HG02759 (cell line): ENCODE measurements at regions not wholly inside any gene's neighbourhood (a gene's known extent, or its start where the extent isn't known, plus 50 kb on each side); places are given as distances from the start of the nearest gene placed in this dataset.
"Not testable (repeated sequence)": the region's sequence is repeated elsewhere in the genome, so short reads cannot be mapped to it uniquely, and the experiment has no call there.

Source experiments
- ATAC-seq: cut with Tn5 transposase; IDR thresholded peaks from one replicate; pipeline ENCODE4 v1.9.1; 2021; ENCODE audit warnings: mild to moderate bottlenecking, moderate library complexity; ENCODE audit not compliant: unreplicated experiment

DNA sequence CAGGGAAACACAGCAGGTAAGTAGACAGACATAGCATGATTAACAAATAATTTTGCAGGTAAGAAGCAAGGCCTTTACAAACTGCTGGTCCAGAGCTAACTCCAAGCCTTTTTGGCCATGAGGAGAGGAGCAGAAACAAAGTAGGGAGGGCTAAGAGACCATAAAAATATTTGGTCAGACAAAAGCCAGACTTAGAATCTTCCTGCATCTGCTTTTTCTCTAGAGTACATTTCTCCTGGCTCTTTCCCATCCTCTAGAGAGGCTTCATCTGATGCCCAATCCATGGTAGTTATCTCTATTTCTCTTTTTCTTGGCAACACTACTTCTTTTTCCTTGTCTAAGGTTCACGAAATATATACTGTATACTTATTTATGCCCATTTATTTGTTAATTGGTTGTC lies 577.1 kb downstream of the PIK3C3 start:
- ATAC-seq = no peak

DNA sequence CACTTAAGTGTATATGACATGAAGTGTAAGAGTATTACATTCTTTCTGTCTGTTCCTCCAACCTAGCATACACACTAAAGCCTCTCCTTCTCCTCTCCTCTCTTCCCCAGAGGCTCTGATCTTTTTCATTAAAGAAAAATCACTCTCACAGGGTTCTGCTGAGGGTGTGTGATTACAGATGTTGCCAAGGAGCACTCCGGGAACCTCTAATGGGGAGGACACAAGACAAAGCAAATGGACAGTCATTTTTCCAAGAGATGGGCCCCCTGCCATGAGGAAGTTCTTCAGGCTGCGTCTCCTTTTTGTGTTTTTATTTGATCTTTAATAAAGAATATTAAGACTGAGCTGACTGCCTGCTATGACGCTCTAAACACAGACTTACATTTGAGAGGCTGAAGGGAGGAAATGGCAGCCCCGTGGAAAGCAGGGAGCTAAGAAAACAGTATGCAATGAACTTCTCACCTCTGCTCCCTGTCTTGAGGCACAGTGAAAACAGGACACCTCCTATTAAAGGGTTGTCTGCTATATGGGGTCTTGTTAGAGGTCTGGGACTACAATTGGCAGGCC lies 578.1 kb downstream of the PIK3C3 start:
- no peak for ATAC-seq

DNA sequence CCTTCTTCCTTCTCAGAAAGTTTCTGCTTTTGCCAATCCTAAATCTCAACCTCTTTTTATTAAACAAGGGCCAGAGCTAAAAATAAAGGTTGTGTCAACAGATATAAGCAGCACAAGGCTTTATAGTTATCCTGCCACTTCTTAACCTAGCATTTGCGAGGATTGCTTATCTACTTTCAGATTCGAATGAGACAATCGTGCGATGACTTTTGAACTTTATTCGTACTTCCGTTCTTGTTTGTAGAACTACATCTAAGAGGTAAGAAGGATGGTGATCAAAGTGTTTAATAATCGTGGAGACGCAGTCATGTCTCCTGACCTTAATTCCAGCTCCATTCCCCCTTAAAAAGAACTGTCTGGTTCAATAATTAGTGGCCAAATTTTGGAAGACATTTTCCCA lies 578.6 kb downstream of the PIK3C3 start:
- no peak for ATAC-seq

DNA sequence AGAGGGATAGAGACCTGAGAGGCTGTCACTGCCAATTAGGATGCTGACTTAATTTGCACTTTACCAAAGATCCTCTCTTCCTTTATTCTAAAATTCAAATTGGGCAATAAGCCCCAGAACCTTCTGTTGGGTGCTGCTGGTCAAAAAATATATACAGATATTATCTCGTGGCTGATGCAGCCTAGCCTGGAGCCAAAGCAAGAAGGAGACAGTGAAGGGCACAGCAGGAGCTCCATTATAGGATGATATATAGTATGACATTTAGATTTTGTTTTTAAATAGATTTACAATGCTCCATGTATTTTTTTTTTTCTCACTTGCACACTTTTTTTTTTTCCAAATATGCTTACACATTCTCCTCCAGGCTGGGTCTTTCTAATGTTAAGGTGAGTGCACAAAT lies 579.3 kb downstream of the PIK3C3 start:
- no peak for ATAC-seq

DNA sequence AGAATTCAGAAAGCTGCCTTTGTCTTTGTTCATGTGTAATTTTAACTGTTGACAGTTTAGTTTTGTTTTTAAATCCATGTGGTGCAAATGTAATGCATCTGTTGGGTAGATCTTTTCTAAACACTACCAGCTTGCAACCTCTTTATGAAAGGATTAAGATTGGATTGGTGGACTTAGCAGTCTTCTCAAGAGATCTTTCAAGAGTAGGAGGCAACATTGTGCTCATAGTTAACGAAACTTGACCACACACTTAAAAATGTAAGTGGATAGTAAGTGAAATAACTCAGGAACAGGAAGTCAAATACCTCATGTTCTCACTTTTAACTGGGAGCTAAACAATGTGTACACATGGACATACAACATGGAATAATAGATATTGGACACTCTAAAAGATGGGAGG lies 579.0 kb downstream of the RIT2 start:
- no peak for ATAC-seq

DNA sequence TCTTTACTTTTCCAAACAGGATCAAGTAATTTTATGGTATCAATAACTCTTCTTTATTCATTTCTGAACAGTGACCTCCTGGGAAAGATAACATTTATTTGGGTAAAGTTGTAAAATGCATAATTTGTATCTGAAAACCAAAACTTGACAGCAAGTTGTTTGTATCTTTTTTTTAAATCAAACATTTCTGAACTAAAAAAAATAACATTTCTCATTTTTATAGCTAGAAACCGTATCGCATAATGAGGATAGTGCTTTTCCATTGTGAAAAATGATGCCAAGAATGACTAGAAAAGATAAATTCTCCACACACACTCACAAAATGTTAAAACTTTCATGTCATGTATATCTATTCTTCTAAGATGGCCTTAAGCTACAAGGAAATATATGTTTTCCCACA lies 578.2 kb downstream of the RIT2 start:
- ATAC-seq = no peak

DNA sequence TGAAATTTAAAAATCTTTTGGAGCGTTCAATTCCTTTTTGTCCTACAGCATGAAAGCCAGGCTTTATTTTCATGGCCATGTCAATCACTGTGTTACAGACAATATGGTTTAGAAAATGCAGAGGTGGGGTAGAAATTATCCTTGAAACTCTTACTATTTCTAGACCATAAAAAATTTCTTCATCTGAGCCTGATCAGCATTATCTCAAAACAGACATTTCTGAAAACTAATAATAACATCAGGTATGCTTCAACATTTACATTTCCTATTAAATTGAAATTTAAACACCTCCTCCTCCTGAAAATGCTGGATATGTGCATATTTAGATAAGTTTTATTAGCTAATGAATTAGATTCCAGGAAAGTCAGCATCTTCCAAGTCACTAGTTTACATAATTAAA lies 570.6 kb downstream of the RIT2 start:
- no peak for ATAC-seq

DNA sequence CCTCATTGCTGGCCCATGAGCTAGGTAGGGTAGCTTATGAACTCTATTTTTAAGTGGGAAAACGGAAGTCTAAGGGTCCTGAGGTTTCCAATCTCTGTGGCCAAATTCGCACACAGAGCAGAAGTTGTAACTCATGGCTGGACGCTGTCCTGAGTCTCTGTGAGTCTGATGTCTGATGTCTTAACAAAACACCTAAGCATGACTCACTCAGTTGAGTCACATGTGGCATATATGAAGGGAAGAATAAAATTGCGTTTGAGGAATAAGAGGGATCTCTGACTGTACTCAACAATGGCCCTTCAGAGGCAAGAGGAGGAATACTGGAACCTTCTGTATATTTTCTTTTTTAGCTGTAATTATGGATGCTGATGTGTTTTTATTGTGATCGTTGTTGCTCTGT lies 569.7 kb downstream of the RIT2 start:
- no peak for ATAC-seq

DNA sequence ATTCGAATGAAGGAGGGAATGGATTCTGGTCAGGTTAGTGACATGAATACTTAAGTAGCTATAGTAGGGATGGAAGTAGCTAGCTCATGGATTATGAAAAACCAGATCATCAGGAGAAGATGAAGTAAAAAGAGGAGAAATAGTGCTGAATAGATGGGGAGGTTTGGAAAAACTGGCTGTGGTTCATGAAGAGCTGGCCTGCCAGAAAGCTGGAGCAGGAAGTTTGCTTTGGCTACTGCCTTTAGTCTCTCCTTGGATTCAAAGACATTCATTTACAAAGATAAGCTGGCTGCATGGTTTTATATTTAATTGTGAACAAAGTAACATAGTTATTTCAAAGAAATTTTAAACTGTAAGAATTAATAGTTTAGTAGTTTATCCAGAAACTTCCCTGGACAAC lies 567.0 kb downstream of the RIT2 start:
- no peak for ATAC-seq

DNA sequence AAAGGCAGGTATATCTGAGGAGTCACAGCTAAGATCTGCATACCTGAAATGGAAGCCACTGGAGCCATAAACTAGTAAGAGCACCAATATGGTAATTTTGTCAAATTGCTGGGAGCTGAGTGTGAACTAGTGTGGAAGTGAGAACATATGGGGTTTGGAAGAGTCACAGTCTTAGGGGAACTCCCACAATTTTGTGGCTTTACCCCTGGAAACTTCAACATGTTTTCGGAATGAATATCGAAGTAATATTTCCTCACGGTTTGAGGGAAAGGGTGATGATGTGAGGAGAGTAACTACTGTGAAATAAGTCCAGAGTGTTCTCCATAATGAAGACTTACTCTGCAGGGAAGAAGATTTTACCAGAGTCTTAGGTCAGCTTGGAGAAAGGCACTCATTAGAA lies 565.9 kb downstream of the RIT2 start:
- no peak for ATAC-seq

DNA sequence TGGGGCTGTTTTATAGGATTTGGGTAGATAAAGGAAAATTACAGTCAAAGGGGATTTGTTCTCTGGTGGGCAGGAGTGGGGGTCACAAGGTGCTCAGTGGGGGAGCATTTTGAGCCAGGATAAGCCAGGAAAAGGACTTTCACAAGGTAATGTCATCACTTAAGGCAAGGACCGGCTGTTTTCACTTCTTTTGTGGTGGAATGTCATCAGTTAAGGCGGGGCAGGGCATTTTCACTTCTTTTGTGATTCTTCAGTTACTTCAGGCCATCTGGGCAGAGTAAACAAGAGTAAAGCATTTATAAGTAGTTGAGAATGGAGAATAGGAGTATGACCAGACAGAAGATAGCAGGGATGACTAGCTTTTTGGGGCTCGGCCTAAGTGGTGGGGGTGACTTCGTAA lies 562.9 kb downstream of the RIT2 start:
- not testable (repeated sequence) for ATAC-seq

DNA sequence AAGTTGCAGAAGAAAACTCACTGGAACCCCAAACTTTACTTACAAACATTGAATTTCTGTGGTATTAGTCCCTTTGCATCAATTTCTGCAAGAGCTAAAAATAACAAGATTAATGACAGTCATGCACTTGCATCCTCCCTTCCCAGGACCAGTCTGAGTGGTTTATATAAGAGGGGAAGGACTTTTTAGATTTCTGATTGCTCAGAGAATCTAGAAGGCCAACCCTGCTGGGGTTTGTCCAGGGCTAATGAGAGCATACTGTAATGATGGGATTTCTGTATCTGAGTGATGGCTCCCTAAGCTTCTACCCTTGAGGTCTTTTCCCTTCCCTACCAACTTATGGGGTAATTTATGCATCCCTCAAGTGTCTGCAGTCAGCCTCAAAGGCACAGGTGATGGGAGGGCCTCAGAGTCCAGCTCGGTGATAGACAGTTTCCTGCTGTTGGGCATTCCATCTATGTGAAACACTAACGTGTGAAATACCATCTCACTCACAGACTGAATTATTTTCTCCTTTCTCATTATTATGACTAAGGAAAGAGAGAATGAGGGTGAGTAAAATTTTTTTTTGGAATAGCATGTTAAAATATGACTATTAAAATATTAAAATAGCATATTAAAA lies 556.3 kb downstream of the RIT2 start:
- no peak for ATAC-seq

DNA sequence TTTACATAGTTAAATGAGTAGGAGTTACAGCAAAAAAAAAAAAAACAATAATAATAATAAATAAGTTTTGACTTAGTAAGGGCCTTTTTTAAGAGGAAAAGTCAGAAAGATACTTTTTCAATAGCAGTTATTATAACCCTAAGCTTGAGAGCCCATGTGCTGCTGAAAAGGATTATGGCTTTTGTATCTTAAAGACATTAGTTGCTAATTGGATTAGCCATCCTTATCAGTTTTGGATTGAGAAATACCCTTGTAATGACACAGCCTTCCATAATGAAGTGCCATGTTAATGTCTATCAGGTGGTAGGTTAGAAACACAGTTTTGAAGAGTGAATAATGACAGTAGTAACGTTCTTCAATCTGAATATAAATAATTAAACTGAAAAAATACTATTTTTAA lies 554.0 kb downstream of the RIT2 start:
- ATAC-seq = no peak

DNA sequence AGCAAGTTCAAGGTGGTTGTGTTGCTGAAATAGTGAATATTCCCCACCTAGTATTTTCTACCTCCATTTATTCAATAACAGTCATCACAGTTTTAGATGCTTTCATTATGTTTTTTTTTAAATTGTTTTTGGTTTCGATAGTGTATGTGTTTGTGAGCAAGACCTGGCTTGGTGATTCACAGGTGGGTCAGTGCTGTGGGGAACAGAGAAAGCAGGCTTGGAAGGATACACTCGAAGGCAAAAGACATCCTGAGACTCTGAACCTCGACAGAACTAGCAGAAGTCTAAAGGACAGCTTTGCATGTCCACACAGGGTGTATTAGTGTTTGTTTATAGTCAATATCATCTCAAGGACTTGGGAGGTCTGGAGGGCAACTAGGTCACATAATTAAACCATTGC lies 551.5 kb downstream of the RIT2 start:
- ATAC-seq = no peak

DNA sequence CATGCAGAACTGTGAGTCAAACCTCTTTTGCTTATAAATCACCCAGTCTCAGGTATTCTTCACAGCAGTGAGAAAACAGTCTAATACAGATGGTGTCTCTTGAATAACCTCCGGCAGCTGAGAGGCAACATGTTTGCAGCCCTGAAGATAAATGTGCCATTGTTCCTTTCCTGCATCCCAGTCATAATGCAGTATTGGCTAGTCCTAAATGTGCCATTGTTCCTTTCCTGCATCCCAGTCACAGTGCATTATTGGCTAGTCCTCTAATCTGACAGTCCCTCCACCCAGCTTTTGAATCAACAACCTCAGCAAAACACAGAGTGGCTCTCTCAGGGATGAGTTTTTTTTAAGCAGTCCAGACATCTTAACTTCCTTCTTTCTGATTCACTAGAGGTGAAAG lies 550.7 kb downstream of the RIT2 start:
- ATAC-seq = no peak

DNA sequence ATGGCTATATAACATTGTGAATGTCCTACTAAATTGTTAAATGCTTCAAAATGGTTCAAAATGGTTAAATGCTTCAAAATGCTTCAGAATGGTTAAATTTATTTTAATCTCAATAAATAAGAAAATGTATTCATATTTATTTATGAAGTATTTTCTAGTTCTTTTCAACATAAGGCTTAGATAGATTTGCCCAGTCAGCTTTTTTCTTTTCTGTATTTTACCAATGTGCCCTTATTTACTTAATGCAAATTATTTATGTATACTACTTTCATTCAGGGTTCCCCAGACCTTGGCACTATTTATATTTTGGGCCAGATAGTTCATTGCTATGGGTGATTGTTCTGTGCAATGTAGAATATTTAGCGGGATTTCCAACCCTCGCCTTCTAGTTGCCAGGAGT lies 546.7 kb downstream of the RIT2 start:
- no peak for ATAC-seq

DNA sequence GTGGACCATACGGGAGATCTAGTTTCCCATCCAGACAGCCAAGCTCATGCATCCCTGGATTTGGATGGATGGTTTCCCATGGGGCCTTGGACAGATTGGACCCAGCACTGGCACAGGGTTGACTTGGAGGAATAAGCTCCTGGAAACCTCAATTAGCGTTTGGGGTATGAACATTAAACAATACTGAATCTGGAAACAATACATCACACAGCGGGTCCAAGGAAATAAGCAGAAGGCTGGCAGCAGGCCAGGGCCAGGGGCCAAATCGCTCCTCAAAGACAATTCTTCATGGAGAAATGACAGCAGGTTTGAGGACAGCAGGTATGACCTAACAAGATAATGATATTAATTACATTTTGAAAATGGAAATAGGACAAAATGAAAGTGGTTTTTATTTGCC lies 540.6 kb downstream of the RIT2 start:
- ATAC-seq = no peak

DNA sequence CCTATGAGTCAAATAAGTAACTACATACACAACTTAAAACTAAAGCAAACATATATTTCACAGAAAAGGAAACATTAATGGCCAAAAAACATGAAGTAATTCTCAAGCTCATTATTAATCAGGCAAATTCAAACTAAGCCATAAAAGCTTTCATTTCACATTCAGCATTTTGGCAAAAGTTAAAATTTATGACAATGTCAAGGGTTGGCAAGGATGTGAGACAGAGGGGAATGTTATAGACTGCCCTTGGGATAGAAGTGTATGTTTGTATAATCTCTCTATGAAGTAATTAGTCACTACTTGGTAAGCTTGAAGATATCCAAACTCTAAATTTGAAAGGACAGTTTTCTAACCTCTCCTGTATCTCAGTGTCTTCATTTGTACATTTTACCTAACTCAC lies 539.4 kb downstream of the RIT2 start:
- no peak for ATAC-seq

DNA sequence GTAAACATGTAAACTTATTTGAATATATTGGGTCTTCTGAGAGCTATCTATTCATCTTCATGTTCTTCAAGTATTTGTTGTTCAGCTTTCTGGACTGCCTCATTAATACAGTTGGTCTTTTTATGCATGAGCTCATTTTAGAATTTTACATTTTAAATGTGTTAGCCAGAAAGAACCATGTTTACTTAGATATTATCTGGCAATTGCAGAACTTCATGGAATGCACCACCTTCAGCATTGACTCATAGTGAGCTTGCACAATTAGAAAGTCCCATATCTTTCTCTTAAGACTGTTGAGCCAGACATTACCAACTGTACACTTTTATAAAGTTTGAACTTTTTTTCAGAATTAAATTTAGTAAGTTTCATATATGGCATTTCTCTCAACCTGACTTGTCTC lies 536.7 kb downstream of the RIT2 start:
- ATAC-seq = no peak

DNA sequence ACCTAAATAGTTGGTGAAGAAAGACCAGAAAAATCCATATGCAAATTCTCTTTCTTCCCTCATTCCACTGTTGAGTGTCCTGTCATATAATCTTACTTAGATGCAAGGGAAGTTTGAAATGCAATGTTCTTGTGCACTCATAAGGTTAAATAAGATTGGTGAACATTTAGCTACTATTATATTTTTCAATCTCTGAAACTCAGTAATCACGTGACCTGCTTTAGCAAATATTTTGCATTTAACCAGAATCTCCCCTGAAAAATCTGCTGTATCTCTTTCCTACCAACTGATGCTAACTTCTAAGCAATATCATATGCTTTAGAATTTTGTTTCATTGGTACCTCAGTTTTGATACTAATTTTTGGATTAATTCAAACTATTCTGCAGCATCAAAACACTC lies 533.2 kb downstream of the RIT2 start:
- no peak for ATAC-seq

DNA sequence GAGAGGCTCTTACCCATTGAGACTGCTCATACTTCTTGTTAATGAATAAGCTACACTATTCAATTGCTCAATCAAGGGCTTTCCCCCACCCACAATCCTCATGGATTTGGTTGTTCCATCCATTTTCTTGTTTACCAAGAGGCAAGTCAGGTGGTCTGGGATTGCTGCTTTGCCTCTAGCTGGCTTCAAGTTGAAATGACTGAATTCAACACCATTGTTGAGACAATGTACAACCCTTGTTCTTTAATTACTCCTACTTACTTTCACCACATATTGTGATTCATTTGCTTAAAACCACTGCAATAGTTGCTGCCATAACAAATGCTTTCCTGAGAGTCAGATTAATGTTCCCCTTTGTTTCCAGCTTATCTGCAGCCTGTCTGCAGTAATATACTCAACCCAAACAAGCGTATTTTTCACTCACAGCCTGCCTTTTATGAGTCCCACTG lies 532.2 kb downstream of the RIT2 start:
- ATAC-seq = no peak

DNA sequence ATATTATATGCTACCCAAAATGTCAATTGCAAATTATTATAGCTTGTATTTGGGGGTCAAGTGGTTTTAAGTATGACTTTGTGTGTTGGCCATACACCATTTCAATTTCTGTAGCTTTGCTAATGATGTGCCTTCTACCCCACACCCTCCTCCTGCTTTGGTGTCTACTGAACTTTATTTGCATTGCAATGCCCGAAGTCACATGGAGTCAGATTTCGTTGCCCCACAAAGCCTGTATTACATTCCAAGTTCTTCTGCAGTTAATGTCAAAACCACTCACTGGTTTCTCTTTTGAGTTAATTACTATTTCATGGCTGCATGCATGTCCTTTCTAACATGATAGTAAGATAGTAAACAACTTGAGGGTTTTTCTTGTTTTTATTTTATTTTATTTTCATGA lies 528.9 kb downstream of the RIT2 start:
- ATAC-seq = no peak

DNA sequence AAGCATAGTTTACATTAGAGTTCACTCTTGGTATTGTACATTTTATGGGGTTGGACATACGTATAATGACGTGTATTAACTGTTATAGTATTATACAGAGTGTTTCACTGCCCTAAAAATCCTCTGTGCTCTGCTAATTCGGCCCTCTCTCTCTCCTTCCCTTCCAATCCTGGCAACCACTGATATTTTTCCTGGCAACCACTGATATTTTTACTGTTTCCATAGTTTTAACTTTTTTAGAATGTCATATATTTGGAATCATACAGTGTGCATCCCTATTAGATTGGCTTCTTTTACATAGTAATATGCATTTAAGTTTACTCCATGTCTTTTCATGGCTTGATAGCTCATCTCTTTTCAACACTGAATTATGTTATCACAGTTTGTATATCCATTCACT lies 526.7 kb downstream of the RIT2 start:
- ATAC-seq = no peak
